GM19467 (cell line): ENCODE measurements at regions not wholly inside any gene's neighbourhood (a gene's known extent, or its start where the extent isn't known, plus 50 kb on each side); places are given as distances from the start of the nearest gene placed in this dataset.

ENCODE experiments used
- ATAC-seq: cut with Tn5 transposase; IDR thresholded peaks from one replicate; pipeline ENCODE4 v1.9.1; 2021; ENCODE audit warnings: mild to moderate bottlenecking, moderate library complexity; ENCODE audit not compliant: unreplicated experiment

GRCh38 chr5:124920909-124921666 lies 174.6 kb upstream of the ZNF608 start:
- peak; percentile 82 for ATAC-seq

GRCh38 chr5:124921694-124922093 lies 175.3 kb upstream of the ZNF608 start:
- peak; percentile 23 for ATAC-seq

GRCh38 chr5:124922255-124922975 lies 176.0 kb upstream of the ZNF608 start:
- ATAC-seq: peak; percentile 9

GRCh38 chr5:124923131-124923530 lies 176.7 kb upstream of the ZNF608 start:
- no peak for ATAC-seq

- ATAC-seq: no peak
Observed at GRCh38 chr5:124924729-124925128, 178.3 kb upstream of the ZNF608 start.

- no peak for ATAC-seq
Observed at GRCh38 chr5:124927735-124928134, 181.3 kb upstream of the ZNF608 start.

- ATAC-seq: no peak
Observed at GRCh38 chr5:124929000-124929399, 182.6 kb upstream of the ZNF608 start.

- no peak for ATAC-seq
Observed at GRCh38 chr5:124932791-124933600, 186.6 kb upstream of the ZNF608 start.

GRCh38 chr5:124935065-124935464 lies 188.6 kb upstream of the ZNF608 start:
- ATAC-seq: peak; percentile 75

GRCh38 chr5:124936626-124936933 lies 190.1 kb upstream of the ZNF608 start:
- ATAC-seq: peak; percentile 61

GRCh38 chr5:124941051-124942049 lies 194.9 kb upstream of the ZNF608 start:
- no peak for ATAC-seq

- no peak for ATAC-seq
Observed at GRCh38 chr5:124948062-124948753, 201.8 kb upstream of the ZNF608 start.

- ATAC-seq: no peak
Observed at GRCh38 chr5:124948754-124949275, 202.4 kb upstream of the ZNF608 start.

- ATAC-seq: no peak
Observed at GRCh38 chr5:124949862-124950261, 203.4 kb upstream of the ZNF608 start.

- no peak for ATAC-seq
Observed at GRCh38 chr5:124951105-124951504, 204.7 kb upstream of the ZNF608 start.

- peak; percentile 57 for ATAC-seq
Observed at GRCh38 chr5:124951661-124952060, 205.2 kb upstream of the ZNF608 start.

GRCh38 chr5:124952079-124952478 lies 205.6 kb upstream of the ZNF608 start:
- ATAC-seq: peak; percentile 91

- peak; percentile 65 for ATAC-seq
Observed at GRCh38 chr5:124952566-124952965, 206.1 kb upstream of the ZNF608 start.

GRCh38 chr5:124954784-124955183 lies 208.3 kb upstream of the ZNF608 start:
- ATAC-seq: no peak
